UCSD-AML1 (cell line): ENCODE measurements at regions not wholly inside any gene's neighbourhood (a gene's known extent, or its start where the extent isn't known, plus 50 kb on each side); places are given as distances from the start of the nearest gene placed in this dataset.

Experiments
- DNase-seq: peaks from one replicate; lab custom pipeline; 2025; ENCODE audit not compliant: unreplicated experiment; lab: John Stamatoyannopoulos, UW

GRCh38 chr22:49320714-49321476 is 506.8 kb downstream of the BRD1 start:
- no peak for DNase-seq

GRCh38 chr22:49317369-49317768 is 510.3 kb downstream of the BRD1 start:
- DNase-seq = no peak

GRCh38 chr22:49312601-49313000 is 515.1 kb downstream of the BRD1 start:
- DNase-seq = no peak

- DNase-seq = no peak
Observed at GRCh38 chr22:49310354-49310753, 517.3 kb downstream of the BRD1 start.

GRCh38 chr22:49308300-49308699 is 519.4 kb downstream of the BRD1 start:
- no peak for DNase-seq

GRCh38 chr22:49307870-49308269 is 519.8 kb downstream of the BRD1 start:
- no peak for DNase-seq

GRCh38 chr22:49307481-49307830 is 520.2 kb downstream of the BRD1 start:
- DNase-seq = no peak

- no peak for DNase-seq
Observed at GRCh38 chr22:49306632-49307480, 520.8 kb downstream of the BRD1 start.

- no peak for DNase-seq
Observed at GRCh38 chr22:49305966-49306631, 521.6 kb downstream of the BRD1 start.

GRCh38 chr22:49305214-49305965 is 522.3 kb downstream of the BRD1 start:
- DNase-seq = peak; percentile 62

- no peak for DNase-seq
Observed at GRCh38 chr22:49303781-49304461, 523.8 kb downstream of the BRD1 start.

GRCh38 chr22:49303061-49303735 is 524.5 kb downstream of the BRD1 start:
- no peak for DNase-seq

- DNase-seq = no peak
Observed at GRCh38 chr22:49302530-49302929, 525.1 kb downstream of the BRD1 start.

- DNase-seq = no peak
Observed at GRCh38 chr22:49302150-49302460, 525.6 kb downstream of the BRD1 start.

GRCh38 chr22:49301398-49302149 is 526.1 kb downstream of the BRD1 start:
- no peak for DNase-seq

GRCh38 chr22:49300951-49301397 is 526.7 kb downstream of the BRD1 start:
- DNase-seq = no peak

- DNase-seq = no peak
Observed at GRCh38 chr22:49300241-49300640, 527.4 kb downstream of the BRD1 start.

GRCh38 chr22:49299821-49300231 is 527.8 kb downstream of the BRD1 start:
- DNase-seq = no peak
